ENCODE measurements at regions not wholly inside any gene's neighbourhood (a gene's known extent, or its start where the extent isn't known, plus 50 kb on each side); places are given as distances from the start of the nearest gene placed in this dataset.

DNA sequence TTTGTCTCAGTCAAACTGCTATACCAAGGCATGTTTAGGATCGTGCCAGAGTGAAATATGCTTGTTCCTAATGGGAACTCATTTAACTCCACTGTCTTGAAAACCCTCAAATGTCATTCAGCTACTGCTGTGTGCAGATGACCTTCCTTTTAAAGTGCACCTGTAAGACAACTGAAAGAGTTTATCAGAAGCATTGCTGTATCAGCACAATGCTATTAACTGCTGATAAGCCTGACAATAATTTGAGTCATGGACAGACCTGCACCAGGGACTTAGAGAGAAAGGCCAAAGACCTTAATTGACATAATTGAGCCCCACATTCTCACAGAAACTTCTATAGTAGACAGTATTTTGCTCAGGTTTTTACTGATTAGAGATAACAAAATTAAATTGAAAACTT lies 557.9 kb downstream of the DIPK2A start:
- POLR2A ChIA-PET: no interaction called here
- TF ChIP-seq CTCF (IDR thresholded peaks at IDR 0.05; ENCODE audit: unreplicated experiment): no peak
- peaks cover 19% of the 10 kb centered on the region for H3K27me3 Mint-ChIP-seq (ENCODE audit: insufficient read depth, unreplicated experiment)
- H3K9me3 Mint-ChIP-seq (ENCODE audit: unreplicated experiment): no peaks in the 10 kb centered on the region
- intact Hi-C loops (cut with micrococcal nuclease): no loop called here
- no peak overlapping the region for H3K4me3 Mint-ChIP-seq (ENCODE audit: unreplicated experiment)
- H3K36me3 Mint-ChIP-seq (ENCODE audit: insufficient read depth, unreplicated experiment): no peaks in the 10 kb centered on the region
- CTCF ChIA-PET: no interaction called here
- H3K27ac Mint-ChIP-seq (ENCODE audit: low read depth, unreplicated experiment): no peak overlapping the region
- no peak for DNase-seq (ENCODE audit: unreplicated experiment)
- H3K4me1 Mint-ChIP-seq (ENCODE audit: insufficient read depth, unreplicated experiment): no peaks in the 10 kb centered on the region
- no TSS peak for BruUV-seq (replicated peaks)

DNA sequence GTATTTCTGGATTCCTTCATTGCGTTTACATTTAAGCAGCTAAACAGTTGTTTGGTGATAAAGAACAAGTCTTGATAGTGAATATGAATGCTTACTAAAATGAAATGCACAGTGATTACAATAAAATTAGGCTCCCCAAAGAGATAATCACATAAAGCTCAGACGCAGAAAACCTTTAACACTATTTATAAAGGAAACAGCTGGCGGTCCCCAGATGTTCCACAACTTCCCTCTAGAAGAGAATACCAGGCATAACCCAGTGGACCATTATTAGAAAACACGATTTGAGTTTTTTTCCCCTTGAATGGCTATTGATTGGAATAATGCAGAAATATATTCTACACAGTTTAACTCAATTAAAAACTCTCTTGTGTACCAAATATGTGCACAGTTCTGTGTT lies 573.2 kb downstream of the DIPK2A start:
- no peaks in the 10 kb centered on the region for H3K36me3 Mint-ChIP-seq (ENCODE audit: insufficient read depth, unreplicated experiment)
- H3K4me3 Mint-ChIP-seq (ENCODE audit: unreplicated experiment): no peak overlapping the region
- H3K4me1 Mint-ChIP-seq (ENCODE audit: insufficient read depth, unreplicated experiment): no peaks in the 10 kb centered on the region
- no TSS peak for BruUV-seq (replicated peaks)
- H3K27ac Mint-ChIP-seq (ENCODE audit: low read depth, unreplicated experiment): no peak overlapping the region
- ChIA-PET POLR2A (no interaction called here), CTCF (interaction anchor here (1.2 kb wide), 1 partner anchor 161 kb away, joined by 4 read pairs; no protein-coding TSS in a partner anchor)
- no peak for DNase-seq (ENCODE audit: unreplicated experiment)
- no peaks in the 10 kb centered on the region for H3K9me3 Mint-ChIP-seq (ENCODE audit: unreplicated experiment)
- H3K27me3 Mint-ChIP-seq (ENCODE audit: insufficient read depth, unreplicated experiment): peaks cover 10% of the 10 kb centered on the region
- intact Hi-C loops (cut with micrococcal nuclease): no loop called here
- no peak for TF ChIP-seq CTCF (IDR thresholded peaks at IDR 0.05; ENCODE audit: unreplicated experiment)

DNA sequence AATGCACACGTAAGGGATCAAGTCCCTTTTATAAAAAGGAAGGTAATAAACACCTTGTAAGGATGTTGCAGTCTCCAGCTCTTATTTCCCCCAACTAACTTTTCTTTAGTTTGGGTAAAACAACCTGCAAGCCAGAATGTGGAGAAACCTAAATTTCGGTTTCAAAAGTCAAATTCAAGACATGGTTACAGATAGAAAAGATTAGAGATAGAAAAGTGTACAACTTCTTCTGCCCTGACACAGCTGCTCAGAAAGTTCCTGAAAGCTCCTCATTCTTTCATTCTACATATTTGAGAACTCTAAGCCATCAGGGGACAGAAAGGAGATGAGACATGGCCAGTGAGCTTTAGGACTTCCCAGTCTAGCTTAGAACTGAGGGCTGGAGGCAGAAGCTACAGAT lies 574.9 kb downstream of the DIPK2A start:
- POLR2A ChIA-PET: no interaction called here
- CTCF ChIA-PET: interaction anchor here (1.1 kb wide), 1 partner anchor 10 kb away, joined by 3 read pairs; no protein-coding TSS in a partner anchor
- no peak for DNase-seq (ENCODE audit: unreplicated experiment)
- Mint-ChIP-seq H3K4me3 (ENCODE audit: unreplicated experiment) (no peak overlapping the region), H3K36me3 (ENCODE audit: insufficient read depth, unreplicated experiment) (no peaks in the 10 kb centered on the region), H3K4me1 (ENCODE audit: insufficient read depth, unreplicated experiment) (no peaks in the 10 kb centered on the region), H3K9me3 (ENCODE audit: unreplicated experiment) (no peaks in the 10 kb centered on the region), H3K27ac (ENCODE audit: low read depth, unreplicated experiment) (no peak overlapping the region), H3K27me3 (ENCODE audit: insufficient read depth, unreplicated experiment) (peaks cover 10% of the 10 kb centered on the region)
- no peak for TF ChIP-seq CTCF (IDR thresholded peaks at IDR 0.05; ENCODE audit: unreplicated experiment)
- BruUV-seq (replicated peaks): no TSS peak
- intact Hi-C loops (cut with micrococcal nuclease): no loop called here

DNA sequence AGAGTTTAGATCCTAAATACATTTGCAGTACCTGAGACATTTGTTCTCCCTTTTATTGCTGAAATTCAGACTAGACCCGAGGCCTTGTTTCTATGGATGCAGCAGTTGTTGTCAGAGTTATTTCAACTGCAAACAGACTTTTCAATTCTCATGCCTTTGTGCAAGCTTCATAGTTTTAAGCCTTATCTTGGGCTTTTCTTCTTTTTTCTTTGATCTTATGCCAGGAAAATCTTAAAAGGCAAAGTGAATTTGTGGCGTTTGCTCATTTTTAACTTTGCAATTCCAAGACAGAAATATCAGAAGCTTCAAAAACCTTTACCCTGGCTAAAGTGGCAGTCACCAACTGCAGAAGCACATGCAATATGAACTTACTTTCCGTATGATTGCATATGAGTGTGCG lies 576.7 kb downstream of the DIPK2A start:
- Mint-ChIP-seq H3K27ac (ENCODE audit: low read depth, unreplicated experiment) (no peak overlapping the region), H3K27me3 (ENCODE audit: insufficient read depth, unreplicated experiment) (peaks cover 10% of the 10 kb centered on the region), H3K4me3 (ENCODE audit: unreplicated experiment) (no peak overlapping the region), H3K9me3 (ENCODE audit: unreplicated experiment) (no peaks in the 10 kb centered on the region), H3K36me3 (ENCODE audit: insufficient read depth, unreplicated experiment) (no peaks in the 10 kb centered on the region), H3K4me1 (ENCODE audit: insufficient read depth, unreplicated experiment) (no peaks in the 10 kb centered on the region)
- CTCF ChIA-PET: interaction anchor here (1.2 kb wide), 1 partner anchor 12 kb away, joined by 3 read pairs; no protein-coding TSS in a partner anchor
- POLR2A ChIA-PET: interaction anchor here (0.6 kb wide), 1 partner anchor 11 kb away, joined by 3 read pairs; no protein-coding TSS in a partner anchor
- BruUV-seq (replicated peaks): no TSS peak
- intact Hi-C loops (cut with micrococcal nuclease): no loop called here
- TF ChIP-seq CTCF (IDR thresholded peaks at IDR 0.05; ENCODE audit: unreplicated experiment): no peak
- DNase-seq (ENCODE audit: unreplicated experiment): no peak
